ENCODE measurements at regions not wholly inside any gene's neighbourhood (a gene's known extent, or its start where the extent isn't known, plus 50 kb on each side); places are given as distances from the start of the nearest gene placed in this dataset.

DNA sequence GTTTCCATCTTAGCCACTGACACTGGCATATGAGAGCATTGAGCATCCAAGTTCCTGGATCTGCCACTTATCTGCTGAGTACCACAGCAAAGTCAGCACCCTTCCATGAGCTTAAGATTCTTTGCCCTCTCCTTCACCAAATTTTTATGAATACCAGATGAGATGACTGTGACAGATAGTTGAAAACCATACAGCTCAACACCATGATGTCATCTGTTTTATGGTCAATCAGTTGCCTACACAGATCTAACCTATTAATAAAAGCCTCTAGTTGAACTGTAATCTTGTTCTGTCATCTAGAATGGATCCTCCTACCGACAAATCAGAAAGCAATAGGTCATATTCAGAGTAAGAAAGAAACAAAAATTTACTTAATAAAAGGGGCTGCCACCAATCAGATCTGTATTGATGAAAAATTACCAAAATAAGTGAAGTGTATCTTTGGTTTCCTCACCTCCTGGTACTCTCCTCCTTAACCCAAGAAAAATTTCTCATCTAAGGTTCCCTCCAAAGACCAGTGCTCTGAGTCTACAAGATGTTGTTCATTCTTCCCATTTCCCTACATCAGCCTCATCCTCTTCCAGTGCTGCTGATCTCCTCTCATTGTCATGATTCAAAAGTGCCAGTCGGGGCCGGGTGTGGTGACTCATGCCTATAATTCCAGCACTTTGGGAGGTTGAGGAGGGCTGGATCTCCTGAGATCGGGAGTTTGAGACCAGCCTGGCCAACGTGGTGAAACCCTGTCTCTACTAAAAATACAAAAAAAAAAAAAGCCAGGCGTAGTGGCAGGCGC is 138.8 kb upstream of the CTTNBP2NL start:
- Histone ChIP-seq H3K4me3 (ENCODE audit: low read depth, low read length) (no peak overlapping the region), H3K27me3 (ENCODE audit: control insufficient read depth, insufficient read depth, low read length) (no peaks in the 10 kb centered on the region), H3K36me3 (ENCODE audit: control insufficient read depth, insufficient read depth, low read length) (no peaks in the 10 kb centered on the region)
- no peak for DNase-seq (ENCODE audit: low read depth)
- ChIA-PET POLR2A (no interaction called here), CTCF (no interaction called here)
- TF ChIP-seq, protein P1, sequence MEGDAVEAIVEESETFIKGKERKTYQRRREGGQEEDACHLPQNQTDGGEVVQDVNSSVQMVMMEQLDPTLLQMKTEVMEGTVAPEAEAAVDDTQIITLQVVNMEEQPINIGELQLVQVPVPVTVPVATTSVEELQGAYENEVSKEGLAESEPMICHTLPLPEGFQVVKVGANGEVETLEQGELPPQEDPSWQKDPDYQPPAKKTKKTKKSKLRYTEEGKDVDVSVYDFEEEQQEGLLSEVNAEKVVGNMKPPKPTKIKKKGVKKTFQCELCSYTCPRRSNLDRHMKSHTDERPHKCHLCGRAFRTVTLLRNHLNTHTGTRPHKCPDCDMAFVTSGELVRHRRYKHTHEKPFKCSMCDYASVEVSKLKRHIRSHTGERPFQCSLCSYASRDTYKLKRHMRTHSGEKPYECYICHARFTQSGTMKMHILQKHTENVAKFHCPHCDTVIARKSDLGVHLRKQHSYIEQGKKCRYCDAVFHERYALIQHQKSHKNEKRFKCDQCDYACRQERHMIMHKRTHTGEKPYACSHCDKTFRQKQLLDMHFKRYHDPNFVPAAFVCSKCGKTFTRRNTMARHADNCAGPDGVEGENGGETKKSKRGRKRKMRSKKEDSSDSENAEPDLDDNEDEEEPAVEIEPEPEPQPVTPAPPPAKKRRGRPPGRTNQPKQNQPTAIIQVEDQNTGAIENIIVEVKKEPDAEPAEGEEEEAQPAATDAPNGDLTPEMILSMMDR (IDR thresholded peaks at IDR 0.05; ENCODE audit: insufficient read depth, low read depth, low read length) = no peak

DNA sequence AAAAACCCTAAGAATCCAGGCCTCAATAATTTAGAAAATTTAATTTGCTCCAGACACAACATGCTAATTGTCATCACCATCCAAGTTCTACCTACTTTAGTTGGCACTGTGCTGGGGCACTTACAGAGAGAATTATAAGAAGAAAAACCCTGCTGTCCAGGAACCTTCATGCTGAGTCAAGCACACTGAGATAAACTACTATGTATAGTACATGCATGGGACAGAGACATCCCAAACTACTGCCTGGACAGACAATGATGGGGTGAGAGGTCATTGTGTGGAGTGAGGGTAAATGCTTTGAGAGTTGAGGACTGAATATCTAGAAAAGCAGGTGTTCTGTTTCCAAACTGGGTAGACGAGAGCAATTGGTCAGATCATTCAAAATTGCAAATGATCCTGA is 135.3 kb upstream of the CTTNBP2NL start:
- Histone ChIP-seq H3K36me3 (ENCODE audit: control insufficient read depth, insufficient read depth, low read length) (no peaks in the 10 kb centered on the region), H3K27me3 (ENCODE audit: control insufficient read depth, insufficient read depth, low read length) (no peaks in the 10 kb centered on the region), H3K4me3 (ENCODE audit: low read depth, low read length) (no peak overlapping the region)
- ChIA-PET POLR2A (no interaction called here), CTCF (no interaction called here)
- DNase-seq (ENCODE audit: low read depth) = no peak
- TF ChIP-seq, protein P1 (IDR thresholded peaks at IDR 0.05; ENCODE audit: insufficient read depth, low read depth, low read length) = no peak

DNA sequence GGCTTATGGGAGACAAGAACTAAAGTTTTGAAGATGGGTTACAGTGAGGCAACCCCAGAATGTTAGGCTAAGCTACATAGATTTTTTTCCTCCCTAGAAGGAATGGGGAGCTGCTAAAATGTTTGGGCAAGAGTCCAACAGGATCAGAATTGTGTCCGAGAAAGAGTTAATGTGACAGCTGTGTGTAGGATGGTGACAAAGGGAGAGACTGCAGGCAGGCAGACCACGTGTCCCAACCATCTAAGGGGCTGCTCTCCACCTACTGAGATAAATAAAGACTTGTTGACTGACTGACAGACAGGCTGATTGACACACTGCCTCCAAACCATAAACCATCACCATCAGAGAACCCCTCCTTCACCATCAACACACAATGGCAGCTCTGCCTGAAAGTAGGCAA is 133.7 kb upstream of the CTTNBP2NL start:
- TF ChIP-seq, protein P1 (IDR thresholded peaks at IDR 0.05; ENCODE audit: insufficient read depth, low read depth, low read length) = no peak
- no peak for DNase-seq (ENCODE audit: low read depth)

DNA sequence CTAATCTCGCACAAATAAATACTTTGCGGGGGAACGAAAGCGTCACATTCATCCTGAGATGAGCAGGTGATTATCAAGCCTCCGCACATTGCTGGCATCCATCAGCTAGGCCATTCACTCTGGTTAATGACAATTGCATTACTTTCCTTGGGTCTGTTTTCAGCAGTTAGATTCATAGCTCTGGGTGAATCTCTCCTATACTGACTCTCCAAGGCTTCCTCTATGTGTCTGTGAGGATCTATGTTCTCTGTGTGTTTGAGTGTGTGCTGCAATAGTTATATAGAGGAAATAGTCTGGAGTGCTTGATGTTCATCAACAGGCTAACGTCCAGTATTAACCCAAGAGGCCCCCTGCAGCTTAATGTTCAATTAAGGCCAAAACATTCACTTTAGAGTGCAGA is 133.0 kb upstream of the CTTNBP2NL start:
- TF ChIP-seq, protein P1 (IDR thresholded peaks at IDR 0.05; ENCODE audit: insufficient read depth, low read depth, low read length) = no peak
- no peak for DNase-seq (ENCODE audit: low read depth)
- ChIA-PET CTCF (interaction anchor here (0.7 kb wide), 2 partner anchors 16 to 95 kb away, joined by 3 read pairs; no protein-coding TSS in a partner anchor), POLR2A (no interaction called here)
- Histone ChIP-seq H3K4me3 (ENCODE audit: low read depth, low read length) (no peak overlapping the region), H3K27me3 (ENCODE audit: control insufficient read depth, insufficient read depth, low read length) (no peaks in the 10 kb centered on the region), H3K36me3 (ENCODE audit: control insufficient read depth, insufficient read depth, low read length) (no peaks in the 10 kb centered on the region)

More for the DNA sequence above, 133.7 kb upstream of the CTTNBP2NL start:
- CTCF ChIA-PET = no interaction called here
- Histone ChIP-seq H3K36me3 (ENCODE audit: control insufficient read depth, insufficient read depth, low read length) (no peaks in the 10 kb centered on the region), H3K4me3 (ENCODE audit: low read depth, low read length) (no peak overlapping the region), H3K27me3 (ENCODE audit: control insufficient read depth, insufficient read depth, low read length) (no peaks in the 10 kb centered on the region)
- POLR2A ChIA-PET = no interaction called here

DNA sequence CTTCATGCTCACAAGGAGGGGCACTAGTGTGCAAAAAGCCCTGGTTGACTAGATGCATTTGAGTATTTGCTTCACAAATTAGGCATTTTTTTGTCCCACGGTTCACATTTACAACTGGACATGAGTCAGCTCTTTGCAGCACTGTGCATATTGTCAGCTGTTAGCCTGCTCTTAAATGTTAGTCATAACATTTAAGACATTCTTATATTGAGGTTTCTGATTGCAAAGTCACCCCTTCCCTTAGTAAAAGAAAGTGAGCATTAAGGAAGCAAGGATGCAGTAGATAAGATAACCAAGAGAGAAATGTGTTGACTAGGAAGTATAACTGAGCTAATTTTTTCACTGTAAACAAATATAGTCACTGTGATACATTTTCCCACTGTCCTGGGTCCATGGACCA is 132.6 kb upstream of the CTTNBP2NL start:
- ChIA-PET CTCF (interaction anchor here (0.7 to 0.8 kb wide), 3 partner anchors 8 to 95 kb away, joined by 3 read pairs; no protein-coding TSS in a partner anchor), POLR2A (no interaction called here)
- Histone ChIP-seq H3K27me3 (ENCODE audit: control insufficient read depth, insufficient read depth, low read length) (no peaks in the 10 kb centered on the region), H3K36me3 (ENCODE audit: control insufficient read depth, insufficient read depth, low read length) (no peaks in the 10 kb centered on the region), H3K4me3 (ENCODE audit: low read depth, low read length) (no peak overlapping the region)
- peak; percentile 1 for DNase-seq (ENCODE audit: low read depth)
- TF ChIP-seq, protein P1 (IDR thresholded peaks at IDR 0.05; ENCODE audit: insufficient read depth, low read depth, low read length) = no peak
